GM18498 (cell line): ENCODE measurements at regions not wholly inside any gene's neighbourhood (a gene's known extent, or its start where the extent isn't known, plus 50 kb on each side); places are given as distances from the start of the nearest gene placed in this dataset.

Source experiments
- ATAC-seq: cut with Tn5 transposase; IDR thresholded peaks from one replicate; pipeline ENCODE4 v1.9.1; 2021; ENCODE audit warnings: mild to moderate bottlenecking, moderate library complexity; ENCODE audit not compliant: unreplicated experiment

- ATAC-seq: no peak
These were observed 280.1 kb upstream of the SALL3 start for GRCh38 chr18:78699499-78699898.

GRCh38 chr18:78701771-78702396 lies 277.7 kb upstream of the SALL3 start:
- no peak for ATAC-seq

GRCh38 chr18:78703291-78703690 lies 276.3 kb upstream of the SALL3 start:
- no peak for ATAC-seq

GRCh38 chr18:78704971-78705461 lies 274.6 kb upstream of the SALL3 start:
- no peak for ATAC-seq

- ATAC-seq: no peak
These were observed 270.3 kb upstream of the SALL3 start for GRCh38 chr18:78709261-78709809.

- ATAC-seq: no peak
These were observed 268.3 kb upstream of the SALL3 start for GRCh38 chr18:78711316-78711715.

- ATAC-seq: no peak
These were observed 267.6 kb upstream of the SALL3 start for GRCh38 chr18:78711971-78712370.

GRCh38 chr18:78713069-78713468 lies 266.5 kb upstream of the SALL3 start:
- ATAC-seq: no peak

GRCh38 chr18:78713726-78714125 lies 265.9 kb upstream of the SALL3 start:
- no peak for ATAC-seq

GRCh38 chr18:78716022-78716421 lies 263.6 kb upstream of the SALL3 start:
- ATAC-seq: no peak

GRCh38 chr18:78716581-78716980 lies 263.0 kb upstream of the SALL3 start:
- ATAC-seq: no peak

GRCh38 chr18:78717051-78717765 lies 262.4 kb upstream of the SALL3 start:
- no peak for ATAC-seq

- no peak for ATAC-seq
These were observed 261.9 kb upstream of the SALL3 start for GRCh38 chr18:78717766-78718150.

- ATAC-seq: no peak
These were observed 259.8 kb upstream of the SALL3 start for GRCh38 chr18:78719821-78720220.

- ATAC-seq: no peak
These were observed 259.0 kb upstream of the SALL3 start for GRCh38 chr18:78720456-78721237.

- no peak for ATAC-seq
These were observed 258.3 kb upstream of the SALL3 start for GRCh38 chr18:78721238-78721875.

- ATAC-seq: no peak
These were observed 257.6 kb upstream of the SALL3 start for GRCh38 chr18:78721981-78722380.

- ATAC-seq: no peak
These were observed 257.2 kb upstream of the SALL3 start for GRCh38 chr18:78722386-78722785.

- no peak for ATAC-seq
These were observed 256.5 kb upstream of the SALL3 start for GRCh38 chr18:78722929-78723710.

- ATAC-seq: no peak
These were observed 255.3 kb upstream of the SALL3 start for GRCh38 chr18:78724214-78724914.
